HepG2 (cell line): ENCODE measurements at regions not wholly inside any gene's neighbourhood (a gene's known extent, or its start where the extent isn't known, plus 50 kb on each side); places are given as distances from the start of the nearest gene placed in this dataset.

Experiments
- ATF1 ChIP-seq: IDR thresholded peaks from 2 replicates; pipeline ENCODE4 v1.6.1; 2016; ENCODE audit warnings: mild to moderate bottlenecking, control low read depth
- BHLHE40 ChIP-seq: IDR thresholded peaks from 2 replicates; pipeline ENCODE4 v1.6.1; 2011; ENCODE audit warnings: low read length, improper control_type of control experiment
- EZH2 ChIP-seq: conservative IDR thresholded peaks from 2 replicates; pipeline ENCODE4 v1.6.1; 2012; ENCODE audit warnings: mild to moderate bottlenecking, low read depth, low read length, moderate library complexity
- HDAC6 ChIP-seq: fragments of 200-600 bp; sonication (generic); IDR thresholded peaks from 2 replicates; pipeline ENCODE4 v1.7.0; 2017; ENCODE audit warnings: mild to moderate bottlenecking, antibody characterized with exemption, low read length, low read depth
- POLR2A ChIP-seq, 2 experiments: IDR thresholded peaks; 2 replicates each; pipeline ENCODE4 v1.6.1; 2011; ENCODE audit warnings: low read depth in 2 of 2, low read length in 2 of 2, mild to moderate bottlenecking in 1 of 2, moderate library complexity in 1 of 2; ENCODE audit not compliant: insufficient read depth in 1 of 2
- RAD21 ChIP-seq: fragments of 450-650 bp; formaldehyde crosslinking; IDR thresholded peaks from 2 replicates; pipeline ENCODE4 v1.5.0; 2020; ENCODE audit warnings: mild to moderate bottlenecking
- RBAK ChIP-seq: sonication (generic); formaldehyde crosslinking; IDR thresholded peaks from 2 replicates; pipeline ENCODE4 v1.5.1; 2020; ENCODE audit warnings: mild to moderate bottlenecking, missing genetic modification reagents
- TCF12 ChIP-seq, 2 experiments: fragments of 450-650 bp in 1 of 2; sonication (generic) in 1 of 2; formaldehyde crosslinking in 1 of 2; IDR thresholded peaks; 2 replicates each; pipeline versions ENCODE4 v1.6.1 to v1.8.0; 2017 to 2022; ENCODE audit warnings: antibody characterized with exemption in 1 of 2, mild to moderate bottlenecking in 1 of 2, missing genetic modification reagents in 1 of 2, moderate library complexity in 1 of 2
- ZBTB42 ChIP-seq: sonication (generic); formaldehyde crosslinking; IDR thresholded peaks from 2 replicates; pipeline ENCODE4 v1.5.0; 2020; ENCODE audit warnings: mild to moderate bottlenecking, missing genetic modification reagents
- ZNF503 ChIP-seq: sonication (generic); formaldehyde crosslinking; IDR thresholded peaks from 2 replicates; pipeline ENCODE4 v1.4.0; 2020; ENCODE audit warnings: missing genetic modification reagents
- TF ChIP-seq, protein P1 (sequence below): sonication (generic); formaldehyde crosslinking; IDR thresholded peaks from 2 replicates; pipeline ENCODE4 v1.5.1; 2020; ENCODE audit warnings: missing genetic modification reagents, mild to moderate bottlenecking, borderline replicate concordance

GRCh38 chr5:63409737-63410136 lies 552.5 kb downstream of the HTR1A start:
- TF ChIP-seq BHLHE40 = no peak
- no peak for TF ChIP-seq ATF1
- TF ChIP-seq POLR2A (IDR thresholded peaks at IDR 0.05; ENCODE audit: insufficient read depth in 1 of 2, low read depth in 2 of 2, low read length in 2 of 2) = no peak
- no peak for TF ChIP-seq HDAC6
- TF ChIP-seq, protein P1, sequence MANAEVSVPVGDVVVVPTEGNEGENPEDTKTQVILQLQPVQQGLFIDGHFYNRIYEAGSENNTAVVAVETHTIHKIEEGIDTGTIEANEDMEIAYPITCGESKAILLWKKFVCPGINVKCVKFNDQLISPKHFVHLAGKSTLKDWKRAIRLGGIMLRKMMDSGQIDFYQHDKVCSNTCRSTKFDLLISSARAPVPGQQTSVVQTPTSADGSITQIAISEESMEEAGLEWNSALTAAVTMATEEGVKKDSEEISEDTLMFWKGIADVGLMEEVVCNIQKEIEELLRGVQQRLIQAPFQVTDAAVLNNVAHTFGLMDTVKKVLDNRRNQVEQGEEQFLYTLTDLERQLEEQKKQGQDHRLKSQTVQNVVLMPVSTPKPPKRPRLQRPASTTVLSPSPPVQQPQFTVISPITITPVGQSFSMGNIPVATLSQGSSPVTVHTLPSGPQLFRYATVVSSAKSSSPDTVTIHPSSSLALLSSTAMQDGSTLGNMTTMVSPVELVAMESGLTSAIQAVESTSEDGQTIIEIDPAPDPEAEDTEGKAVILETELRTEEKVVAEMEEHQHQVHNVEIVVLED (CRISPR knock-in tag) = no peak
- TF ChIP-seq ZNF503 (CRISPR knock-in tag) = no peak
- TF ChIP-seq EZH2 = no peak
- no peak for TF ChIP-seq RBAK (CRISPR knock-in tag)
- TF ChIP-seq TCF12 (IDR thresholded peaks at IDR 0.05) = no peak
- TF ChIP-seq TCF12 (CRISPR knock-in tag; IDR thresholded peaks at IDR 0.05) = no peak
- TF ChIP-seq ZBTB42 = no peak
- no peak for TF ChIP-seq RAD21 (CRISPR knock-in tag)
